Neural progenitor cell (in vitro differentiated cells): ENCODE measurements at regions not wholly inside any gene's neighbourhood (a gene's known extent, or its start where the extent isn't known, plus 50 kb on each side); places are given as distances from the start of the nearest gene placed in this dataset.

Experiments
- DNase-seq: peaks from one replicate; pipeline ENCODE4 v3.0.0-alpha.2; 2016; ENCODE audit warnings: low spot score
- H2AFZ ChIP-seq: fragments of 200-600 bp; sonication (generic); replicated peaks from 2 replicates; pipeline ENCODE4 v1.6.1; 2016; ENCODE audit warnings: antibody characterized with exemption
- H3F3A ChIP-seq: fragments of 200-600 bp; sonication (generic); 2 replicates; pipeline ENCODE4 v1.6.1; 2016; ENCODE audit warnings: antibody characterized with exemption, low read depth
- H3K27ac ChIP-seq: fragments of 200-600 bp; sonication (generic); 2 replicates; pipeline ENCODE4 v1.5.1; 2016; ENCODE audit warnings: mild to moderate bottlenecking
- H3K27me3 ChIP-seq: fragments of 200-600 bp; sonication (generic); 2 replicates; pipeline ENCODE4 v1.6.1; 2016; ENCODE audit warnings: mild to moderate bottlenecking, moderate library complexity
- H3K36me3 ChIP-seq: fragments of 200-600 bp; sonication (generic); 2 replicates; pipeline ENCODE4 v1.5.1; 2016
- H3K4me1 ChIP-seq: fragments of 200-600 bp; sonication (generic); 2 replicates; pipeline ENCODE4 v1.6.1; 2016; ENCODE audit warnings: mixed run types
- H3K4me2 ChIP-seq: fragments of 200-600 bp; sonication (generic); 2 replicates; pipeline ENCODE4 v1.6.1; 2016
- H3K4me3 ChIP-seq: fragments of 200-600 bp; sonication (generic); 2 replicates; pipeline ENCODE4 v1.5.1; 2016
- H3K79me2 ChIP-seq: fragments of 200-600 bp; sonication (generic); 2 replicates; pipeline ENCODE4 v1.6.1; 2016; ENCODE audit warnings: low read depth
- H3K9ac ChIP-seq: fragments of 200-600 bp; sonication (generic); 2 replicates; pipeline ENCODE4 v1.6.1; 2016
- H3K9me3 ChIP-seq: fragments of 200-600 bp; sonication (generic); 2 replicates; pipeline ENCODE4 v1.5.1; 2016; ENCODE audit warnings: low read depth
- H4K20me1 ChIP-seq: fragments of 200-600 bp; sonication (generic); 2 replicates; pipeline ENCODE4 v1.6.1; 2016; ENCODE audit warnings: low read depth
- H3K27ac Mint-ChIP-seq: 3 replicates; pipeline ENCODE4 v1.8.0; 2021; ENCODE audit warnings: mixed read lengths
- H3K27me3 Mint-ChIP-seq: 2 replicates; pipeline ENCODE4 v1.8.0; 2022; ENCODE audit warnings: low read depth, mild to moderate bottlenecking, inconsistent platforms, moderate library complexity, mixed read lengths; ENCODE audit not compliant: insufficient read depth
- H3K36me3 Mint-ChIP-seq: 3 replicates; pipeline ENCODE4 v1.8.0; 2021; ENCODE audit warnings: mixed read lengths
- H3K4me1 Mint-ChIP-seq: 3 replicates; pipeline ENCODE4 v1.8.0; 2021; ENCODE audit warnings: mixed read lengths
- H3K4me3 Mint-ChIP-seq: 3 replicates; pipeline ENCODE4 v1.8.0; 2021; ENCODE audit warnings: mild to moderate bottlenecking, moderate library complexity, mixed read lengths
- H3K9me3 Mint-ChIP-seq: 3 replicates; pipeline ENCODE4 v1.8.0; 2020; ENCODE audit warnings: mixed read lengths
- CTCF ChIP-seq: fragments of 200-600 bp; sonication (generic); IDR thresholded peaks from 2 replicates; pipeline ENCODE4 v1.5.1; 2017; ENCODE audit warnings: antibody characterized with exemption, mild to moderate bottlenecking
- EZH2 ChIP-seq: fragments of 200-600 bp; sonication (generic); IDR thresholded peaks from 2 replicates; pipeline ENCODE4 v1.6.1; 2017; ENCODE audit warnings: antibody characterized with exemption, mild to moderate bottlenecking, moderate library complexity
- EZH2phosphoT487 ChIP-seq: fragments of 200-600 bp; sonication (generic); IDR thresholded peaks from 2 replicates; pipeline ENCODE4 v1.6.1; 2017; ENCODE audit warnings: antibody characterized with exemption

DNA sequence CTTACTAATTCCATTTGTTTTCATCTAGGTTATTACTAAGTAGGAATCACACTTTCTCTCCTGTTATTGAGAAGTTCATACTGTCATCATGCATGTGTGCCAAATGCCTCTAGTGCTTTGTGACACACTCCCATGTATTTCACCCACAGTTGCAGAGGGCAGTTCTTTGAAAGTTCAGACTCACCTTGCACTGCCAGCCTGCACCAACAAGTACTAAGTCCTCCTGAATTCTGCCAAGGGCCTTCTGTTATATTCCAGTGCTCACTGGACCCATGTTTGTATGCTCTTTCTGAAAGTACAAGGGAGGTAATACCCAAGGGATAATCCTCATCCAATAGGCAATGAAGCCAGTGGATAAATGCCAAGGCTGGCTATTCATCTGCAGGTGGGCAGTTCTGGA, 136.6 kb upstream of the ARPP21 start:
- DNase-seq = peak; percentile 29
- peaks cover 29% of the 10 kb centered on the region for H3F3A ChIP-seq
- H3K27me3 Mint-ChIP-seq = no peaks in the 10 kb centered on the region

GRCh38 chr3:35505181-35505580, 134.1 kb upstream of the ARPP21 start:
- Histone ChIP-seq H4K20me1 (no peaks in the 10 kb centered on the region), H3K27me3 (no peaks in the 10 kb centered on the region), H3K79me2 (no peaks in the 10 kb centered on the region), H3K36me3 (no peaks in the 10 kb centered on the region), H2AFZ (peak overlapping the region; percentile 28), H3K4me1 (peaks cover 46% of the 10 kb centered on the region), H3K9me3 (no peaks in the 10 kb centered on the region), H3K4me3 (no peak overlapping the region), H3K27ac (peak overlapping the region; percentile 85), H3F3A (peaks cover 29% of the 10 kb centered on the region), H3K4me2 (peak overlapping the region; percentile 47), H3K9ac (no peak overlapping the region)
- TF ChIP-seq EZH2phosphoT487 = peak; percentile 33
- no peak for TF ChIP-seq CTCF
- H3K27me3 Mint-ChIP-seq = no peaks in the 10 kb centered on the region
- DNase-seq = peak; percentile 95
- H3K27ac Mint-ChIP-seq = no peak overlapping the region
- H3K36me3 Mint-ChIP-seq = no peaks in the 10 kb centered on the region
- peaks cover 14% of the 10 kb centered on the region for H3K9me3 Mint-ChIP-seq
- no peak overlapping the region for H3K4me3 Mint-ChIP-seq
- peaks cover 26% of the 10 kb centered on the region for H3K4me1 Mint-ChIP-seq

More for the DNA sequence above, 136.6 kb upstream of the ARPP21 start:
- H3K9ac ChIP-seq = no peak overlapping the region
- Mint-ChIP-seq H3K4me1 (peaks cover 26% of the 10 kb centered on the region), H3K9me3 (peaks cover 20% of the 10 kb centered on the region), H3K4me3 (no peak overlapping the region), H3K36me3 (no peaks in the 10 kb centered on the region), H3K27ac (peak overlapping the region; percentile 76)
- no peaks in the 10 kb centered on the region for H3K36me3 ChIP-seq
- no peaks in the 10 kb centered on the region for H3K9me3 ChIP-seq
- peaks cover 46% of the 10 kb centered on the region for H3K4me1 ChIP-seq
- H4K20me1 ChIP-seq = no peaks in the 10 kb centered on the region
- no peaks in the 10 kb centered on the region for H3K27me3 ChIP-seq
- no peaks in the 10 kb centered on the region for H3K79me2 ChIP-seq
- H3K4me3 ChIP-seq = no peak overlapping the region
- peak overlapping the region; percentile 47 for H3K4me2 ChIP-seq
- H2AFZ ChIP-seq = no peak overlapping the region
- H3K27ac ChIP-seq = no peak overlapping the region
- TF ChIP-seq EZH2 = no peak
- TF ChIP-seq CTCF = no peak
- no peak for TF ChIP-seq EZH2phosphoT487

DNA sequence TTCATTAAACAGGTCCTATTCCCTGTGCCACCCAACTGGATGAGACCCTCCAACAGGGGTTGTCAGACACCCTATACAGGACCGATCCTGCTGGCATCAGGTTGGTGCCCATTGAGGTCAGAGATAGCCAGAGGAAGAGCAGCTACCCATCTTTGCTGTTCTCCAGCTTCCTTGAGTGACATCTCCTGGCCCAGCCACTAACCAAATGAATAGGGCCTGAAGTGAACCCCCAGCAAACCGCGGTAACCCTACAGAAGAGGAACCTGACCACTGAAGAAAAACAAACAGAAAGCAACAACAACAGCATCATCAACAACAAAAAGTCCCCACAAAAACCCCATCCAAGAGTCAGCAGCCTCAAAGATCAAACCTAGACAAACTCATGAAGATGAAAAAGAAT, 133.6 kb upstream of the ARPP21 start:
- H3K4me2 ChIP-seq = peak overlapping the region; percentile 47
- H3K9ac ChIP-seq = no peak overlapping the region
- H3K9me3 ChIP-seq = no peaks in the 10 kb centered on the region
- no peaks in the 10 kb centered on the region for H3K79me2 ChIP-seq
- peaks cover 43% of the 10 kb centered on the region for H3K4me1 ChIP-seq
- no peaks in the 10 kb centered on the region for H3K27me3 ChIP-seq
- DNase-seq = no peak
- H3F3A ChIP-seq = peaks cover 29% of the 10 kb centered on the region
- peaks cover 14% of the 10 kb centered on the region for H3K9me3 Mint-ChIP-seq
- TF ChIP-seq EZH2phosphoT487 (no peak), CTCF (no peak), EZH2 (no peak)
- no peak overlapping the region for H3K27ac Mint-ChIP-seq
- H3K4me3 Mint-ChIP-seq = no peak overlapping the region
- H3K27me3 Mint-ChIP-seq = no peaks in the 10 kb centered on the region
- H3K36me3 Mint-ChIP-seq = no peaks in the 10 kb centered on the region
- H2AFZ ChIP-seq = peak overlapping the region; percentile 28
- H3K27ac ChIP-seq = peak overlapping the region; percentile 85
- peaks cover 26% of the 10 kb centered on the region for H3K4me1 Mint-ChIP-seq
- H3K4me3 ChIP-seq = no peak overlapping the region
- H4K20me1 ChIP-seq = no peaks in the 10 kb centered on the region
- H3K36me3 ChIP-seq = no peaks in the 10 kb centered on the region

DNA sequence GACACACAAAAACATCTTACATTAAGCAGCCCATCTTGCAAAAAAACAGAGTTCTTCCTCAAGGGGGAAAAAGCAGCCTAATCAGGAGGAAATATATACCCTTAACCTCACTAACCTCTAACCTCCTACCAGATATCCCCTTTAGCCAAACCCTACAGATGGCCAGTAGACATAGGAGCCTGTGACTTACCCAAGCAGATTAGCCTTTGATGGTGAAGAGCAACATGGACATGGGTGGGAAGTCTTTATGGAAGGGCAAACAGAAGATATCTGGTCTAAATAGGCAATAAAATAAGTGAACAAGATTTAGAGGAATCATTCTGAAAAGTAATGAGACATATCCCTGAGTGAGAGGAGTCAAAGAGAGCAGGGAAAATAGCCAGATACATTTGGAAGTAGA, 119.4 kb upstream of the ARPP21 start:
- Histone ChIP-seq H3K27me3 (no peaks in the 10 kb centered on the region), H2AFZ (peak overlapping the region; percentile 50), H3K9ac (no peak overlapping the region), H3K79me2 (no peaks in the 10 kb centered on the region), H3K4me2 (no peak overlapping the region), H4K20me1 (no peaks in the 10 kb centered on the region), H3F3A (no peaks in the 10 kb centered on the region), H3K27ac (no peak overlapping the region), H3K4me1 (peaks cover 7% of the 10 kb centered on the region), H3K9me3 (no peaks in the 10 kb centered on the region), H3K4me3 (no peak overlapping the region), H3K36me3 (no peaks in the 10 kb centered on the region)
- TF ChIP-seq EZH2phosphoT487 = no peak
- TF ChIP-seq EZH2 = no peak
- no peak for TF ChIP-seq CTCF
- Mint-ChIP-seq H3K4me1 (peaks cover 7% of the 10 kb centered on the region), H3K4me3 (no peak overlapping the region), H3K36me3 (no peaks in the 10 kb centered on the region), H3K27me3 (peaks cover 2% of the 10 kb centered on the region), H3K27ac (no peak overlapping the region), H3K9me3 (peaks cover 3% of the 10 kb centered on the region)
- DNase-seq = no peak
